ENCODE measurements at regions not wholly inside any gene's neighbourhood (a gene's known extent, or its start where the extent isn't known, plus 50 kb on each side); places are given as distances from the start of the nearest gene placed in this dataset.

DNA sequence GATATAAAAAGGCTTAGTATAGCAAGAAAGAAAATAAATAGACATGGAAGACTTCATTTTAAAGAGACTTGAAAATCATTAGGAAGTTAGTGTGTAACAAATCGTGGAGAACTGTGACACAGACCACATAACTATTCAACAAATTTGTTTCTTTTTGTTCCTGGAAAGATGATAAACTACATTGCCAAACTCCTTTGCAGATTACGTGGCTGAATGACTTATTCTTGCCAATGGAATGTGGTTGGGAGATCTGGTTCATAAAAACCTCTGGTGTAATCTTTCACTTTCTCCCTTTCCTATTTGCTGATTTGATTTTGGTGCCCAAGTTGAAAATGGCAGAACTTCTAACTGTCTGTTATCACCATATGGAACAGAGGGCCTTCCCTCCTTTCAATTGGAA lies 328.9 kb upstream of the MEF2C start:
- TF ChIP-seq ZNF274 (IDR thresholded peaks at IDR 0.05; ENCODE audit: low read depth, low read length) (no peak), SUZ12 (IDR thresholded peaks at IDR 0.05; ENCODE audit: extremely low read depth, insufficient read depth, insufficient read length) (no peak)

Data from NT2/D1 (cell line).